GM13977 (cell line): ENCODE measurements at regions not wholly inside any gene's neighbourhood (a gene's known extent, or its start where the extent isn't known, plus 50 kb on each side); places are given as distances from the start of the nearest gene placed in this dataset.

ENCODE experiments used
- DNase-seq: peaks from one replicate; pipeline ENCODE4 v3.0.0; 2012; ENCODE audit warnings: low spot score
- in situ Hi-C: fragments of 300-500 bp; cut with MboI; formaldehyde crosslinking; loops from one replicate; pipeline ENCODE4 v1.12.0; 2022; ENCODE audit warnings: low sequenced_read_pairs, low pct_unique_long_range_greater_than_20kb, mixed read lengths, inconsistent platforms; ENCODE audit not compliant: unreplicated experiment
- TF ChIP-seq, protein P1 (sequence below): IDR thresholded peaks from 2 replicates; pipeline ENCODE4 v1.5.1; 2012; ENCODE audit warnings: mild to moderate bottlenecking, control low read depth; ENCODE audit not compliant: insufficient read depth; ENCODE audit errors: extremely low read depth, missing control alignments

- TF ChIP-seq, protein P1, sequence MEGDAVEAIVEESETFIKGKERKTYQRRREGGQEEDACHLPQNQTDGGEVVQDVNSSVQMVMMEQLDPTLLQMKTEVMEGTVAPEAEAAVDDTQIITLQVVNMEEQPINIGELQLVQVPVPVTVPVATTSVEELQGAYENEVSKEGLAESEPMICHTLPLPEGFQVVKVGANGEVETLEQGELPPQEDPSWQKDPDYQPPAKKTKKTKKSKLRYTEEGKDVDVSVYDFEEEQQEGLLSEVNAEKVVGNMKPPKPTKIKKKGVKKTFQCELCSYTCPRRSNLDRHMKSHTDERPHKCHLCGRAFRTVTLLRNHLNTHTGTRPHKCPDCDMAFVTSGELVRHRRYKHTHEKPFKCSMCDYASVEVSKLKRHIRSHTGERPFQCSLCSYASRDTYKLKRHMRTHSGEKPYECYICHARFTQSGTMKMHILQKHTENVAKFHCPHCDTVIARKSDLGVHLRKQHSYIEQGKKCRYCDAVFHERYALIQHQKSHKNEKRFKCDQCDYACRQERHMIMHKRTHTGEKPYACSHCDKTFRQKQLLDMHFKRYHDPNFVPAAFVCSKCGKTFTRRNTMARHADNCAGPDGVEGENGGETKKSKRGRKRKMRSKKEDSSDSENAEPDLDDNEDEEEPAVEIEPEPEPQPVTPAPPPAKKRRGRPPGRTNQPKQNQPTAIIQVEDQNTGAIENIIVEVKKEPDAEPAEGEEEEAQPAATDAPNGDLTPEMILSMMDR: no peak
- DNase-seq: no peak
- in situ Hi-C loops: no loop called here
Observed at GRCh38 chr1:70893381-70893780, 154.2 kb downstream of the PTGER3 start.

DNA sequence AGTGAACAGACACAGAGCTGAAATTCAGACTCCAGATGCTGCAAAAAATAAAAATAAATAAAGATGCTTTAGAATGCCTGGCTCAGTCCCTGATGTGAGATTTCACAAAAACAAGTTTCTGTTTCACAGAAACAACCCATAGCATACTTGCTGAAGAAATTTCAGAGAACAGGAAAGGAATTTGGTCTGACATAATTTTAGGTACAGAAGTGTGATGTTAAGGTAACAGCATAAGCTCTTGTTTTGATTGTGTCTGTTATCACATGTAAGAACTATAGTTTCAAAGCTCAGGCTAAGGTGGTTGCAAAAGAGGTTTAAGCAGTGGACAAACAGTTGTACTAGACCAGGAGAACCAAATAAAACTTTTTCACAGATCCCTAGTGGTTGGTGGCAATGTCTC is 152.1 kb downstream of the PTGER3 start:
- TF ChIP-seq, protein P1: no peak
- in situ Hi-C loops: no loop called here

GRCh38 chr1:70896224-70896623 is 151.4 kb downstream of the PTGER3 start:
- no peak for DNase-seq
- TF ChIP-seq, protein P1: peak; percentile 26
- in situ Hi-C loops: no loop called here

More for the DNA sequence above, 152.1 kb downstream of the PTGER3 start:
- DNase-seq: no peak

DNA sequence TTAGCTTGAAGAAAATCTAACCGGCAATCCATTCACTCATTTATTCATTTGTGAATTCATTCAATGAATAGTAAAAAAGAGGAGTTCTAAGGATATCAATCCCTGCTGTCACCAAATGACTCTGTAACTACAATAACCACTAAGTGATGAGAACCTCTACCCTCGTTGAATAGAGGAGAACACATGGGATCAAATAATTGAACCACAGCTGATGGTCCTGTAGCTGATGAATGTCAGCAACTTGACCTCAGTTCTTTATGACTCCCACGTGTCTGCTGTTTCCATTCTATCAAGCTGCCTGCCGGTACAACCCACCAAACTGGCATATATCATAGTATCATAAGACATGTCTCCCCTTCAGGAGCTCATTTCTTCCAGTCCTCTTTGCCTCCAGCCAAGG is 150.3 kb downstream of the PTGER3 start:
- DNase-seq: no peak
- in situ Hi-C loops: no loop called here
- TF ChIP-seq, protein P1: no peak

- no peak for DNase-seq
- TF ChIP-seq, protein P1: no peak
- in situ Hi-C loops: no loop called here
Observed at GRCh38 chr1:70899735-70900134, 147.9 kb downstream of the PTGER3 start.

DNA sequence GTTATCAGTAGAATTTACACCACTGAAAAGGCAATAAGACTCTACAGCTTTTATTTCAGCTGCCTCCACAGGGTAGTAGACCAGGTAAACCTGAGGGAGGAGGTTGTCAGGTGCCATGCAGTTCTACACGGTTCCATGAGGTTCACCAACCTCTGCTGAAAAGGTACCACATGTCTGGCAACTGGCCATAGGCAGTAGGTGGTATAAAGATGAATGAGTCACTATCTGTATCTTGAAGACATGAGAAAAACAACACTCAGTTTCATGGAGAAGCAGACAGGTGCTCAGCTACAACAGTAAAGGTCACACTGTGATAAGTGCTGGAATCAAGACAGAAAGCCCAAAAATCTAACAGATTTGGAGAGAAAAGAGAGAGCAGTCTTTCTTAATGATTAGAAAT is 145.4 kb downstream of the PTGER3 start:
- in situ Hi-C loops: no loop called here
- no peak for DNase-seq
- TF ChIP-seq, protein P1: no peak

GRCh38 chr1:70906800-70907199 is 140.8 kb downstream of the PTGER3 start:
- no peak for DNase-seq
- TF ChIP-seq, protein P1: no peak
- in situ Hi-C loops: no loop called here
